T-helper 17 cell (primary cell): ENCODE measurements at regions not wholly inside any gene's neighbourhood (a gene's known extent, or its start where the extent isn't known, plus 50 kb on each side); places are given as distances from the start of the nearest gene placed in this dataset.

ENCODE experiments used
- ATAC-seq: fragments of 150-1000 bp; cut with Tn5 transposase; 2 replicates; pipeline ENCODE4 v1.10.0; 2021; ENCODE audit warnings: mild to moderate bottlenecking, moderate library complexity
- DNase-seq, 3 donors: peaks; one replicate each; pipeline versions ENCODE4 v3.0.0 to v3.0.0-alpha.2; 2020 to 2021
- H3K9me3 ChIP-seq: one replicate; pipeline ENCODE4 v1.7.0; 2013; ENCODE audit warnings: low read length, mild to moderate bottlenecking; ENCODE audit not compliant: control insufficient read depth, poor library complexity, severe bottlenecking
- H3K27ac Mint-ChIP-seq: one replicate; pipeline ENCODE4 v1.8.0; 2022; ENCODE audit warnings: mild to moderate bottlenecking, moderate library complexity, mixed read lengths
- H3K27me3 Mint-ChIP-seq: one replicate; pipeline ENCODE4 v1.8.0; 2022; ENCODE audit warnings: mixed read lengths
- H3K36me3 Mint-ChIP-seq: one replicate; pipeline ENCODE4 v1.8.0; 2022; ENCODE audit warnings: low read depth, mixed read lengths
- H3K4me1 Mint-ChIP-seq: one replicate; pipeline ENCODE4 v1.8.0; 2022; ENCODE audit warnings: mild to moderate bottlenecking, mixed read lengths
- H3K4me3 Mint-ChIP-seq: one replicate; pipeline ENCODE4 v1.8.0; 2022; ENCODE audit warnings: mild to moderate bottlenecking, moderate library complexity, mixed read lengths

DNA sequence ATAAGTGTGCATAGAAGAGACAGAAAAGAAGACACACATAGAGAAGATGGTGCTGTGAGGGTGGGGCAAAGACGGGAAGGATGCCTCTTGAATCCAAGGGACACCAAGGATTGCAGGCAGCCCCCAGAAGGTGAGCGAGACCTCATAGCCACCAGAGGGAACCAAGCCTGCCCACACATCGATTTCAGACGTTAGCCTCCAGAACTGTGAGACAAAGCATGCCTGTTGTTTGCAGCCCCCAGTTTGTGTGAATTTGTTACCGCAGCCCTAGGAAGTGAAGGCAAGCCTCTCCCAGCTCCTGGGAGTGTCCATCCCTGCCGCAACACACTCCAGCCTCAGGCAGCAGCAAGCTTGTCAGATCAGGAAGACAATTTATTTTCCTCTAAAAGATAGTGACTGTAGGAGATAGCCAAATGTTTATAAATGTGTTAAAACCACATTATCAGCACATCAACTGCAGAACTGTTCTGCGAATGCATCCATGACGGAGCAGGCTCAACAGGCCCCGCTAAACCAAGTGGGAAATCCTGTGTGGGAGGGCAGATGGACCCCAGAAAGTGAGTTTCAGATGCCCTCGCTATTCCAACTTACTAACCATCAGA lies 543.3 kb downstream of the MATN1 start:
- no peaks in the 10 kb centered on the region for H3K36me3 Mint-ChIP-seq
- H3K4me3 Mint-ChIP-seq: no peak overlapping the region
- no peak for DNase-seq
- no peaks in the 10 kb centered on the region for H3K4me1 Mint-ChIP-seq
- no peaks in the 10 kb centered on the region for H3K9me3 ChIP-seq
- H3K27me3 Mint-ChIP-seq: no peaks in the 10 kb centered on the region
- no peak overlapping the region for H3K27ac Mint-ChIP-seq
- no peak for ATAC-seq

DNA sequence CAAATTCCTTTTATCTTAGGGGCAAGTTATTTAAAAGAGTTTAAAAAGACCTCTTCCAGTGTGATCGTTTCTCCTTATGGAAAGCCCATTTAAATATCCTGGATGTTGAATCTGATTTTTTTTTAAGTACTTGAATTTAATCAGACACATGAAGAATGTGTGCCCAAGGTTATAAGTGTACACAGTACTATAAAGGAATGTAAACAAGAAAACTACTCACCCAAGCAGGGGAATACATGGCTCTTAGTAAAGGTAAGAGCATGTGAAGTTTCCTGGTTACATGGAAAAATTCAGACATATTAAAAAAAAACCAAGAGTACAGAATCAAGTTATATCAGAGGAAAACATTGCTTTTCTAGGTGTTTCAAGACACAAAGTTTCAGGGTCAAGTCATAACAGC lies 546.9 kb downstream of the MATN1 start:
- H3K9me3 ChIP-seq: no peaks in the 10 kb centered on the region
- H3K4me1 Mint-ChIP-seq: no peaks in the 10 kb centered on the region
- H3K4me3 Mint-ChIP-seq: no peak overlapping the region
- ATAC-seq (no peak), DNase-seq (no peak)
- H3K36me3 Mint-ChIP-seq: no peaks in the 10 kb centered on the region
- H3K27me3 Mint-ChIP-seq: peaks cover 4% of the 10 kb centered on the region
- H3K27ac Mint-ChIP-seq: no peak overlapping the region

DNA sequence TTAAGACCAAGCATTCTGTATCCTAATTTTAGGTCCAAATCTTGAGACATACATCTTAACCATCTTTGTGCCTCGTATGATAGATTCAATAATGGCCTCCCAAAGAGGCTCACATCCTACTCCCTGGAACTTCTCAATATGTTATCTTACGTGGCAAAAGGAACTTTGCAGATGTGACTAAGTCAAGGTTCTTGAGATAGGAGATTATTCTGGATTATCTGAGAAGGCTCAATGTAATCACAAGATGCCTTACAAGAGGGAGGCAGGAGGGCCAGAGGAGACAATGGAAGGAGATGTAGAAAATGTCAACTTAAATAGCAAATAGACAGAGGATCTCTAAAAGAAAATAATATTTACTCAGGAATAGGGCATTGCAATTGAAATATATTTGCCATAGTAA lies 548.9 kb downstream of the MATN1 start:
- Mint-ChIP-seq H3K36me3 (no peaks in the 10 kb centered on the region), H3K4me1 (no peaks in the 10 kb centered on the region), H3K27ac (no peak overlapping the region), H3K4me3 (no peak overlapping the region), H3K27me3 (peaks cover 5% of the 10 kb centered on the region)
- no peaks in the 10 kb centered on the region for H3K9me3 ChIP-seq
- DNase-seq (no peak), ATAC-seq (no peak)

DNA sequence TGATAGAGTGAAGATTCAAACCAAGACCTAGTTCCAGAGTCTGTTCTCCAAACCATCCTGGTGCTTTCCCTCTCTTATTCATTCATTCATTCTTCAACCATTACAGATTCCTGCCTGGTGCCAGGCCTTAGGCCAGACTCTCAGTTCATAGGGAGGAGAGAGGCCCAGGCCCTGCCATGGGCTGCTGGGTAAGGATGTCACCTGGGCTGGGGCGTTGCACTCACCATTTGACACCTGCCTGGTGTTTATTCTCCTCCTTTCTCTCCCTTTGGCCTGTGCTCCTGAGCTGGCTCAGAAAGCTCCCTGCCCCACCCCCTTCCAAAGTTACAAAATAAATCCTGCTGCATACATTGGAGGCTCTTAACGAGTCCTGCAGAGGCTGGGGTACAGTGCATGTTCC lies 549.8 kb downstream of the MATN1 start:
- no peaks in the 10 kb centered on the region for H3K4me1 Mint-ChIP-seq
- H3K9me3 ChIP-seq: no peaks in the 10 kb centered on the region
- no peaks in the 10 kb centered on the region for H3K36me3 Mint-ChIP-seq
- ATAC-seq (no peak), DNase-seq (no peak)
- H3K27ac Mint-ChIP-seq: no peak overlapping the region
- peaks cover 5% of the 10 kb centered on the region for H3K27me3 Mint-ChIP-seq
- no peak overlapping the region for H3K4me3 Mint-ChIP-seq

DNA sequence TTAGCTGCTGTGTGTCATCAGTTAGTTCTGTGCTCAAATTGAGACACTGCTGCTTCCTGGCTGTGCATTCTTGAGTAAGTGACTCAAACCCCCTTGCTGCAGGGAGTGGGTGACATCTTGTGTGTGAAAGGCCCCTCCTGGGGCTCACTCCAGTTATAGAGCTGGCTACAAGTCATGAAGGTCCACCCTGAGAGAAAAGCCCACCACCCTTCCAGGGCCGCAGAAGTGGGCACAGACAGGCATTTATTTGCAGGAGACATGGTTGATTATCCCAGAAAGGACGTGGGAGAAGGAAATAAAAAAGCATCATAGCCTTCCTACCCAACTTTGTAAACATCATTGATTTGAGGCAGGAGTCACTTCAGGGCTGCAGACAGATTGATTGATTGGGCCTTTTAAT lies 550.6 kb downstream of the MATN1 start:
- no peak for ATAC-seq
- H3K27me3 Mint-ChIP-seq: peaks cover 5% of the 10 kb centered on the region

DNA sequence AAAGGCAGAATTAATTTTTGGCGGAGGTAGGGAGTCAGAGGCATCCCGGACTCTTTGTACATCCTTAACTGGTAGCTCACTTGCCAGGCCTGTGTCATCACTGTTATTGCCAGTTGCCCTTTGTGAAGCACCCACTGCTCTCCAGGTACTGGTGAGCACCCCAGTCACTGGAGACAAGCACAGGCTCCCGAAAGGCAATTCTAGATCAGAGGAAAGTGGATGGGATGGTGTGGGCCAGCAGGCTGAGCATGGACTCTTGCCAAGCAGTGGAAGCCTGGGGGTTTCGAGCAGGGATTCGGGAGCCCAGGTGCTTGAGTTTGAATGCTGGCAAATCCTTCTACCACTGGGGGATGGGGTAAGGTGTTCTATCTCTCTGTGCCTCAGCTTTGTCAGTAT lies 551.1 kb downstream of the MATN1 start:
- Mint-ChIP-seq H3K4me3 (no peak overlapping the region), H3K27me3 (peaks cover 5% of the 10 kb centered on the region), H3K27ac (no peak overlapping the region), H3K4me1 (no peaks in the 10 kb centered on the region), H3K36me3 (no peaks in the 10 kb centered on the region)
- no peaks in the 10 kb centered on the region for H3K9me3 ChIP-seq
- ATAC-seq: no peak
- DNase-seq: no peak

More for the DNA sequence above, 550.6 kb downstream of the MATN1 start:
- H3K36me3 Mint-ChIP-seq: no peaks in the 10 kb centered on the region
- H3K9me3 ChIP-seq: no peaks in the 10 kb centered on the region
- no peak overlapping the region for H3K4me3 Mint-ChIP-seq
- no peak overlapping the region for H3K27ac Mint-ChIP-seq
- DNase-seq: no peak
- no peaks in the 10 kb centered on the region for H3K4me1 Mint-ChIP-seq

DNA sequence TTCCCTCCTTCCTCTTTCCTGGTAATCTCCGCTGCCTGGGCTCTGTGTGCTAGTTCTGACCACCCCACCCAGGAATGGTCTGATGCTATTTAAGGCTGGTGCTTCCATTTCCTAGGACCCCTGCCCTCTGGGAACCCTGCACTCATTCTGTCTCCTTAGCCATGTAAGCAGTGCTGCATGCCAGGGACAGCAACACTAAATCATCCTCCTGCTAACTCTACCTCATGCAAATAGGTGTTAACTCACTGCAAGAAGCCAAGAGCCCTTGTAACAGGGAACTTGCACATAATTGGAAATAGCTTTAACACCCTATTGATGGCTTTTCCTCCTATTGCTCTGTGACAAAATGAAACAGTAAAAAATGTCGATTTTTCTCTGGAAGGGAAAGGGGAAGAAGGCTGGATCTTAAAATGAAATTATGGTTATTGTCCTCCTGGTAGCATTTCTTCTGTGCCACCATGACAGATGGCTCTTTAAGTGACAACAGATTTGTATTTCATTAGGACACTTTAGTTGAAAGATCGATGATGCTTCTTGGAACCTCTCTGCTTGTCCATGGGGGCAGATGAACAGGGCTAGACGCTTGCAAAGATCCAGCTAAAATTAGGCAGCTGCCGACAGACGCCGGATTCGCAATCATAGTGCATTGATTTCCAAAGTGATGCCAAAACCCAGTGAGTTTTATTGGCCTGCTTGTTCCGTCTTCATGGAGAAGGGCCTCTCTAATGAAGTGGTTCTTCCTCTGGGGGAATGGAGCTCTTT lies 551.7 kb downstream of the MATN1 start:
- Mint-ChIP-seq H3K4me3 (no peak overlapping the region), H3K4me1 (no peaks in the 10 kb centered on the region), H3K27ac (no peak overlapping the region), H3K27me3 (peaks cover 6% of the 10 kb centered on the region), H3K36me3 (no peaks in the 10 kb centered on the region)
- ATAC-seq: no peak
- no peak for DNase-seq
- no peaks in the 10 kb centered on the region for H3K9me3 ChIP-seq

DNA sequence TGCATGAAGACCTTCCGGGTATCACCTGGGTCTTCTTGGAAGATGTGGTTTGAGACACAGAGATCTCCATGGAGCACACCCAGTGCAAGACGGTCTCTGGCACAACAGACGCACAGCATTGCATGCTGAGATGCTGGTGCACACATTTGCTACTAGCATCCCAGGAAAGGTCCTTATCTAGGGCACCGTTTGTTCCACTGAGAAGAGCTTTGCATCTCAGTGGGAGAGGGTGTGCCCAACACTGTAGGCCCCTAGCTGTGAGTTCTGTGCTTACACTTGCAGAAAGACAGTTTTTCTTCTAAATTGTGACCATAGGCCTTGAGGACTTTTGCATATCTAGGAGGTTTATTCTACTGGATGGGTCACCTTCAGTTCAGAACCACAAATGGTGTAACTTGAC lies 554.1 kb downstream of the MATN1 start:
- no peaks in the 10 kb centered on the region for H3K9me3 ChIP-seq
- no peak overlapping the region for H3K4me3 Mint-ChIP-seq
- H3K27ac Mint-ChIP-seq: no peak overlapping the region
- H3K36me3 Mint-ChIP-seq: no peaks in the 10 kb centered on the region
- peaks cover 6% of the 10 kb centered on the region for H3K4me1 Mint-ChIP-seq
- DNase-seq: no peak
- ATAC-seq: no peak
- peaks cover 22% of the 10 kb centered on the region for H3K27me3 Mint-ChIP-seq

DNA sequence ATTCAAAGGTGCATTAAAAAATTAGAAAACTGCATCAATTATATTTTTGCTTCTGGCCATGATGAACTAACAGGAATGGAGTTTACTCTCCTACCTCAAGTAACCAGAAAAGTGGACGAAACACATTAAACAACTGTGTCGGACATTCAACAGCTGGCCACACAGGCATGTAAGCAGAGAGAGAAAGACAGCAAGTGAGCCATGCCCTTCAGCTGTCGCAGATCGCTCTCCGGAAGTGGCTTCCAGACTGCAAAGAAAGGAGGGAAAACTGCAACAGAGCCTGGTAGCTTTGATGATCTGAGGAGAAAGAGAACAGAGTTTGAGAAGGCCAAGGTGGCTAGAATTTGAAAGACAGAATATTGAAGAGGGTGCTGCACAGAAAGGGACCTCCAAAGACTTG lies 557.2 kb downstream of the MATN1 start:
- Mint-ChIP-seq H3K4me3 (no peak overlapping the region), H3K27ac (peak overlapping the region; percentile 54), H3K36me3 (peaks cover 2% of the 10 kb centered on the region), H3K27me3 (peaks cover 44% of the 10 kb centered on the region), H3K4me1 (peaks cover 6% of the 10 kb centered on the region)
- ATAC-seq (no peak), DNase-seq (no peak)
- no peaks in the 10 kb centered on the region for H3K9me3 ChIP-seq

DNA sequence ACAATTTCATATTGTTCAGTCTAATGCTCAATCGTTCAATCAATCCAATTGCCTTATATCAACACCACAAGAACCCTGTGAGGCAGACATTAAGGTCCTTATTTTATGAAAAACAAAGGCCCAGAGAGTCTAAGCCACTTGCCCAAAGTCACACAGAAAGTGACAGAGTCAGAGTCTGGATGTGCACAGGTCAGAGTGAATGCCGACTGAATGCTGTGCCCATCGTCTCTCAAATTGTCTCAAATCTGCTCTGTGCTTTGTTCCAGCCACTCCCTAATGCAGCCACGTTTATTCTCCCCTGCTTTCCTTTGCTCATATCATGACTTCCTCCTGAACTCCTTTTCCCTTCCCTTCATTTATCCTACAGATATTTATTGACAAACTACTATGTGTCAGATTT lies 558.3 kb downstream of the MATN1 start:
- ATAC-seq: no peak
- H3K9me3 ChIP-seq: no peaks in the 10 kb centered on the region
- Mint-ChIP-seq H3K27me3 (peaks cover 44% of the 10 kb centered on the region), H3K36me3 (peaks cover 2% of the 10 kb centered on the region), H3K4me1 (peaks cover 6% of the 10 kb centered on the region), H3K27ac (no peak overlapping the region), H3K4me3 (no peak overlapping the region)
- no peak for DNase-seq

DNA sequence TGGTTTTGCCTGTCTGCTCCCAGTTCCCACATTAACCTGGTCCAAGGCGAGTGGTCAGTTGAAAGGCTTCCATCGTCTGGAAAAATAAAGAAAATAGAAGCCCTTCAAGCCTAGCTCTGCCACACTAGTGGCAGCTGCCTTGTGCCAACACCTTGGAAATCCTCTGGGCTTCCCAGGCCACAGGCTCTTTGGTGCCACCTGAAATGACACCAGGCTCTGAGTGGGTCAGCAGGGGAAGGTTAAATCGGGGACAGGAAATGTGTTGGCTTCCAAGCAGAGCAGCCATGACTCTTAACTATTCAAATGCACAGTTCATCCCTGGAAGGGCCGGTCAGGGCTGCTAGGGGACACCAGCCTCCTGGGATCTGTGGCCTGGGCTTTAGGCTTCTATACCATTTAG lies 558.7 kb downstream of the MATN1 start:
- Mint-ChIP-seq H3K27me3 (peaks cover 46% of the 10 kb centered on the region), H3K4me1 (peaks cover 6% of the 10 kb centered on the region), H3K36me3 (peaks cover 2% of the 10 kb centered on the region), H3K4me3 (no peak overlapping the region), H3K27ac (no peak overlapping the region)
- no peaks in the 10 kb centered on the region for H3K9me3 ChIP-seq
- ATAC-seq (no peak), DNase-seq (no peak)

DNA sequence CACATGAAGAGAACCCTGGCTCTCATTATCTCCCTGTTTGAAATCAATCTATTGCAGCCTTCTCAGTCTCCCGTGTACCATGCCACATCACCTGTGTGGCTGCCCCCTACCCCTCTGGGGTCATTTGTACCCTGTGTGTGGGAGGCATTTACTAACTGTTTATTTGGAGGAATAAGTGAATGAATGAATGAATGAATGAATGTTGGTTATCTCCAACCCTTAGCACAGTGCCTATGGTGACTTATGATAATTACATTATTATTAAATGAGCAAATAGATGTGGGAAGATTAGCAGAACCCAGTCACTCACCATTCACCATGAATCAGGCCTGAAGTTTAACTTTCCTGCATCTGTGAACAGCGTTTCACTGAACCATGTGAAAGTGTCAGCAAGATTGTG lies 560.8 kb downstream of the MATN1 start:
- Mint-ChIP-seq H3K36me3 (peaks cover 2% of the 10 kb centered on the region), H3K27ac (no peak overlapping the region), H3K4me1 (peaks cover 6% of the 10 kb centered on the region), H3K4me3 (no peak overlapping the region), H3K27me3 (peaks cover 57% of the 10 kb centered on the region)
- DNase-seq: no peak
- H3K9me3 ChIP-seq: no peaks in the 10 kb centered on the region
- ATAC-seq: no peak

DNA sequence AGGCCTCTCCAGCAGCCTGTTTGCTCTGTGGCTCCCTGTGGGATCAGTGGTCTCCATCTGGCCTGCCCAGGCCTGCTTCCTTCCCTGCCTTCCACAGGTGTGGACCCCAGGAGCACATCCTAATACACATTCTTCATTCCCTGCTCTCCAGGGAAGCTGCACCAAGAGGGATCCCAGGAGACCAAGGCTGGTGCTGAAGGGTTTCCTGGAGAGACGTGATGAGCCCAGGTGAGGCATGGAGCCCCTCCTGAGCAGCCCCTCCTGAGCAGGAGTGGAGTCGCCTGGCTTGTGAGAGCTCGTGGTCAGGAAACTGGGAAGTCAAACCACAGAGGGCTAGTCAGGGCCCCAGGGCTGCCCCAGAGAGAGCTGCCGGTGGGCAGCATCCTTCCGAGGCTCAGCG lies 561.4 kb downstream of the MATN1 start:
- ATAC-seq (no peak), DNase-seq (no peak)
- peaks cover 6% of the 10 kb centered on the region for H3K4me1 Mint-ChIP-seq
- no peaks in the 10 kb centered on the region for H3K9me3 ChIP-seq
- H3K27me3 Mint-ChIP-seq: peaks cover 63% of the 10 kb centered on the region
- H3K36me3 Mint-ChIP-seq: peaks cover 2% of the 10 kb centered on the region
- H3K4me3 Mint-ChIP-seq: no peak overlapping the region
- no peak overlapping the region for H3K27ac Mint-ChIP-seq
